Thyroid gland (tissue), 4 donors: ENCODE measurements at regions not wholly inside any gene's neighbourhood (a gene's known extent, or its start where the extent isn't known, plus 50 kb on each side); places are given as distances from the start of the nearest gene placed in this dataset.

Experiments used
- DNase-seq, 2 donors: peaks; one replicate each; pipeline ENCODE4 v3.0.0-alpha.2; 2019
- H3K27ac ChIP-seq, 3 donors: fragments of 200-600 bp; sonication (generic); 1 replicate in 2 of 3; 2 replicates in 1 of 3; pipeline ENCODE4 v1.5.1; 2016 to 2019; ENCODE audit warnings: mild to moderate bottlenecking in 1 of 3, moderate library complexity in 1 of 3
- H3K27me3 ChIP-seq: fragments of 200-600 bp; sonication (generic); one replicate; pipeline ENCODE4 v1.5.1; 2019
- H3K36me3 ChIP-seq, 2 donors: fragments of 200-600 bp; sonication (generic); one replicate each; pipeline ENCODE4 v1.5.1; 2016 to 2019
- H3K4me1 ChIP-seq, 2 donors: fragments of 200-600 bp; sonication (generic); one replicate each; pipeline ENCODE4 v1.5.1; 2017 to 2019
- H3K4me3 ChIP-seq, 3 donors: fragments of 200-600 bp; sonication (generic); replicated peaks in 1 of 3; 1 replicate in 2 of 3; 2 replicates in 1 of 3; pipeline ENCODE4 v1.5.1; 2016; ENCODE audit warnings: mild to moderate bottlenecking in 1 of 3
- H3K9me3 ChIP-seq: fragments of 200-600 bp; sonication (generic); one replicate; pipeline ENCODE4 v1.5.1; 2017
- CTCF ChIP-seq, 6 experiments: fragments of 200-600 bp in 3 of 6; fragments of 450-650 bp in 3 of 6; sonication (generic) in 3 of 6; IDR thresholded peaks; one replicate each; pipeline ENCODE4 v1.5.1; 2016 to 2019; ENCODE audit warnings: antibody characterized with exemption in 6 of 6, mild to moderate bottlenecking in 2 of 6, inconsistent platforms in 1 of 6, moderate library complexity in 1 of 6
- POLR2A ChIP-seq, 2 donors: fragments of 450-650 bp; IDR thresholded peaks; one replicate each; pipeline ENCODE4 v1.6.1; 2017; ENCODE audit warnings: antibody characterized with exemption in 2 of 2, mild to moderate bottlenecking in 2 of 2, moderate library complexity in 1 of 2
- WGBS, 2 donors: methylation state at CpG; one replicate each; pipeline ENCODE4 v1.1.5; 2017; 5-methylcytosine and 5-hydroxymethylcytosine counted together
- intact Hi-C: fragments of 100-400 bp; cut with DNase I; formaldehyde crosslinking; loops from one replicate; pipeline ENCODE4 v1.15.1; 2023

- Histone ChIP-seq H3K27me3 (no peaks in the 10 kb centered on the region), H3K4me3 (no peak overlapping the region), H3K9me3 (no peaks in the 10 kb centered on the region), H3K27ac (no peak overlapping the region), H3K4me1 (no peaks in the 10 kb centered on the region), H3K36me3 (no peaks in the 10 kb centered on the region)
- intact Hi-C loops, result no loop called here
- TF ChIP-seq CTCF (IDR thresholded peaks at IDR 0.05) (no peak), POLR2A (IDR thresholded peaks at IDR 0.05) (no peak)
- DNase-seq, result no peak
- WGBS, 2 donors, result 81 to 90% methylated on average over 3 to 4 of the region's 4 CpGs
Observed at GRCh38 chr4:156038772-156039171, 85.1 kb upstream of the CTSO start.

GRCh38 chr4:156036496-156036895, 82.8 kb upstream of the CTSO start:
- intact Hi-C loops, result no loop called here
- no peak for TF ChIP-seq POLR2A (IDR thresholded peaks at IDR 0.05)
- no peak for TF ChIP-seq CTCF (IDR thresholded peaks at IDR 0.05)
- WGBS, 2 donors, result 88 to 93% methylated on average over 1 of the region's 1 CpG
- Histone ChIP-seq H3K27ac (no peak overlapping the region), H3K4me1 (no peaks in the 10 kb centered on the region), H3K36me3 (no peaks in the 10 kb centered on the region), H3K27me3 (no peaks in the 10 kb centered on the region), H3K9me3 (no peaks in the 10 kb centered on the region), H3K4me3 (no peak overlapping the region)
- no peak for DNase-seq

GRCh38 chr4:156029691-156030090, 76.0 kb upstream of the CTSO start:
- H3K4me1 ChIP-seq, result no peaks in the 10 kb centered on the region
- no peaks in the 10 kb centered on the region for H3K36me3 ChIP-seq
- H3K4me3 ChIP-seq, result no peak overlapping the region
- no peaks in the 10 kb centered on the region for H3K27me3 ChIP-seq
- no peaks in the 10 kb centered on the region for H3K9me3 ChIP-seq
- 93 to 97% methylated on average over 1 of the region's 1 CpG for WGBS, 2 donors
- intact Hi-C loops, result no loop called here
- no peak for TF ChIP-seq POLR2A (IDR thresholded peaks at IDR 0.05)
- no peak for TF ChIP-seq CTCF (IDR thresholded peaks at IDR 0.05)
- H3K27ac ChIP-seq, result no peak overlapping the region
- DNase-seq, result no peak

GRCh38 chr4:156021298-156021697, 67.6 kb upstream of the CTSO start:
- Histone ChIP-seq H3K27ac (no peak overlapping the region), H3K9me3 (no peaks in the 10 kb centered on the region), H3K36me3 (no peaks in the 10 kb centered on the region), H3K4me3 (no peak overlapping the region), H3K4me1 (no peaks in the 10 kb centered on the region), H3K27me3 (no peaks in the 10 kb centered on the region)
- intact Hi-C loops, result no loop called here
- TF ChIP-seq POLR2A (IDR thresholded peaks at IDR 0.05) (no peak), CTCF (IDR thresholded peaks at IDR 0.05) (no peak)
- WGBS, 2 donors, result 95% methylated on average over 6 of the region's 6 CpGs
- no peak for DNase-seq

GRCh38 chr4:156019246-156019645, 65.6 kb upstream of the CTSO start:
- intact Hi-C loops, result no loop called here
- no peaks in the 10 kb centered on the region for H3K4me1 ChIP-seq
- TF ChIP-seq POLR2A (IDR thresholded peaks at IDR 0.05) (no peak), CTCF (IDR thresholded peaks at IDR 0.05) (no peak)
- no peak for DNase-seq
- WGBS, 2 donors, result 53 to 54% methylated on average over 2 of the region's 2 CpGs
- no peak overlapping the region for H3K4me3 ChIP-seq
- H3K27me3 ChIP-seq, result no peaks in the 10 kb centered on the region
- H3K36me3 ChIP-seq, result no peaks in the 10 kb centered on the region
- H3K9me3 ChIP-seq, result no peaks in the 10 kb centered on the region
- H3K27ac ChIP-seq, result no peak overlapping the region
